Activated CD8-positive, alpha-beta memory T cell treated with anti-CD3 and anti-CD28 coated beads for 24 hours (primary cell): ENCODE measurements at regions not wholly inside any gene's neighbourhood (a gene's known extent, or its start where the extent isn't known, plus 50 kb on each side); places are given as distances from the start of the nearest gene placed in this dataset.
"Not testable (repeated sequence)": the region's sequence is repeated elsewhere in the genome, so short reads cannot be mapped to it uniquely, and the experiment has no call there.

Source experiments
- DNase-seq: peaks from one replicate; pipeline ENCODE4 v3.0.0-alpha.2; 2020

- DNase-seq = no peak
Measured at GRCh38 chr21:15442743-15443469, 286.9 kb upstream of the USP25 start.

GRCh38 chr21:15443740-15444117, 286.1 kb upstream of the USP25 start:
- no peak for DNase-seq

GRCh38 chr21:15444118-15444960, 285.4 kb upstream of the USP25 start:
- DNase-seq = no peak

GRCh38 chr21:15445327-15445726, 284.5 kb upstream of the USP25 start:
- DNase-seq = no peak

- no peak for DNase-seq
Measured at GRCh38 chr21:15446223-15446622, 283.6 kb upstream of the USP25 start.

- DNase-seq = no peak
Measured at GRCh38 chr21:15449556-15449955, 280.2 kb upstream of the USP25 start.

- no peak for DNase-seq
Measured at GRCh38 chr21:15453261-15453660, 276.5 kb upstream of the USP25 start.

- DNase-seq = not testable (repeated sequence)
Measured at GRCh38 chr21:15453785-15454184, 276.0 kb upstream of the USP25 start.

- not testable (repeated sequence) for DNase-seq
Measured at GRCh38 chr21:15454931-15455330, 274.9 kb upstream of the USP25 start.

- DNase-seq = no peak
Measured at GRCh38 chr21:15455819-15456462, 273.8 kb upstream of the USP25 start.

- DNase-seq = no peak
Measured at GRCh38 chr21:15457965-15458364, 271.8 kb upstream of the USP25 start.

GRCh38 chr21:15462092-15462491, 267.7 kb upstream of the USP25 start:
- DNase-seq = no peak

- no peak for DNase-seq
Measured at GRCh38 chr21:15466329-15466728, 263.5 kb upstream of the USP25 start.

GRCh38 chr21:15468368-15468767, 261.4 kb upstream of the USP25 start:
- no peak for DNase-seq

- DNase-seq = no peak
Measured at GRCh38 chr21:15472108-15473040, 257.4 kb upstream of the USP25 start.

- DNase-seq = not testable (repeated sequence)
Measured at GRCh38 chr21:15477773-15478172, 252.0 kb upstream of the USP25 start.

- no peak for DNase-seq
Measured at GRCh38 chr21:15480160-15480559, 249.6 kb upstream of the USP25 start.

GRCh38 chr21:15483138-15483780, 246.5 kb upstream of the USP25 start:
- DNase-seq = peak; percentile 91

- no peak for DNase-seq
Measured at GRCh38 chr21:15486460-15487195, 243.2 kb upstream of the USP25 start.

GRCh38 chr21:15487196-15487550, 242.6 kb upstream of the USP25 start:
- no peak for DNase-seq

- DNase-seq = no peak
Measured at GRCh38 chr21:15491100-15491499, 238.7 kb upstream of the USP25 start.
